Cardiac muscle cell (in vitro differentiated cells and primary cell): ENCODE measurements at regions not wholly inside any gene's neighbourhood (a gene's known extent, or its start where the extent isn't known, plus 50 kb on each side); places are given as distances from the start of the nearest gene placed in this dataset.

Source experiments
- DNase-seq, 2 donors: peaks; one replicate each; pipeline versions ENCODE4 v3.0.0 to v3.0.0-alpha.2; 2010 to 2017; ENCODE audit warnings: low read depth in 1 of 2, low spot score in 1 of 2
- H3K27ac ChIP-seq: fragments of 200-600 bp; sonication (generic); 2 replicates; pipeline ENCODE4 v1.5.1; 2016
- H3K27me3 ChIP-seq: fragments of 200-600 bp; sonication (generic); 2 replicates; pipeline ENCODE4 v1.6.0; 2016; ENCODE audit warnings: control low read depth
- H3K36me3 ChIP-seq: fragments of 200-600 bp; sonication (generic); 2 replicates; pipeline ENCODE4 v1.5.1; 2016; ENCODE audit warnings: control low read depth
- H3K4me1 ChIP-seq: fragments of 200-600 bp; sonication (generic); 2 replicates; pipeline ENCODE4 v1.8.1; 2017; ENCODE audit warnings: low read depth, mild to moderate bottlenecking, mixed run types
- H3K4me3 ChIP-seq: fragments of 200-600 bp; sonication (generic); 2 replicates; pipeline ENCODE4 v1.5.1; 2016; ENCODE audit warnings: mild to moderate bottlenecking
- H3K9me3 ChIP-seq: fragments of 200-600 bp; sonication (generic); 2 replicates; pipeline ENCODE4 v1.5.1; 2017; ENCODE audit warnings: low read depth, mild to moderate bottlenecking, control low read depth
- TF ChIP-seq, protein P1 (sequence below): IDR thresholded peaks from 2 replicates; pipeline ENCODE4 v1.5.1; 2012; ENCODE audit warnings: low read depth, mild to moderate bottlenecking, low read length

DNA sequence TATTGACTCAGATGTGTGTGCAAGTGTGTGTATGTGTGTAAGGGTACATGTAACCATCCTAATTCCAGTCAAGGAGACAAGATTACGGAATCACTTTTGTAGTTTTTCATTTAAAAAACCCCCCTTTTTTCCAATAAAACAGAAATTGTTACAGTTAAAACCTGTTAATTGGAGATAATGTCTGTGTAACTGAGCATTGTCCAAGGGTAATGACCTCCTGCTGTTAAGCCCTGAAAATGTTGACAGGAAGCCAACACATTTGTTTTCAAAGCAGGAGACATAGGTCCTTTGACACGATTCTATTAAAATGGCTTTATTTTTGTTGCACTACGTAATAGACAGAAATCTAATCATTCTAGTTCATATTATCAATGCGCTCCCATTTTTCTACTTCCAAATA lies 457.3 kb upstream of the ARRDC3 start:
- TF ChIP-seq, protein P1, sequence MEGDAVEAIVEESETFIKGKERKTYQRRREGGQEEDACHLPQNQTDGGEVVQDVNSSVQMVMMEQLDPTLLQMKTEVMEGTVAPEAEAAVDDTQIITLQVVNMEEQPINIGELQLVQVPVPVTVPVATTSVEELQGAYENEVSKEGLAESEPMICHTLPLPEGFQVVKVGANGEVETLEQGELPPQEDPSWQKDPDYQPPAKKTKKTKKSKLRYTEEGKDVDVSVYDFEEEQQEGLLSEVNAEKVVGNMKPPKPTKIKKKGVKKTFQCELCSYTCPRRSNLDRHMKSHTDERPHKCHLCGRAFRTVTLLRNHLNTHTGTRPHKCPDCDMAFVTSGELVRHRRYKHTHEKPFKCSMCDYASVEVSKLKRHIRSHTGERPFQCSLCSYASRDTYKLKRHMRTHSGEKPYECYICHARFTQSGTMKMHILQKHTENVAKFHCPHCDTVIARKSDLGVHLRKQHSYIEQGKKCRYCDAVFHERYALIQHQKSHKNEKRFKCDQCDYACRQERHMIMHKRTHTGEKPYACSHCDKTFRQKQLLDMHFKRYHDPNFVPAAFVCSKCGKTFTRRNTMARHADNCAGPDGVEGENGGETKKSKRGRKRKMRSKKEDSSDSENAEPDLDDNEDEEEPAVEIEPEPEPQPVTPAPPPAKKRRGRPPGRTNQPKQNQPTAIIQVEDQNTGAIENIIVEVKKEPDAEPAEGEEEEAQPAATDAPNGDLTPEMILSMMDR: no peak
- H3K27ac ChIP-seq: no peak overlapping the region

DNA sequence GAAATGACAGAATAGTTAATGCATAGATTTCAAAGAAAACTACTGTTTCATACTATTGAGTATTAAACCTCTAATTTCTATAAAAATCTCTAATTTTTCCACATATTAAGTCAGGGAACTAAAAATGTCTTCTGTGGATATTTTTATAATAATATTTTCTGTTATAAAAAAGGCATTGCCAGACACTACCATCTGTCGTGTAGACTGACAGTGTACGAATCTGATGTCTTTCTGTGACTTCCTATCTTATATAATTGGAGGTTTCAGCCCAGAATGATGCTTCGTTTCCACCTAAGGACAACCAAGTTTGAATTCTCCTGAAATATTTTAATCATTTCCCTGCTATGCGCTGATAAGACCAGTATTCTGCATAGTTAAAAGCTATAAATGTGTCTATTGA lies 456.6 kb upstream of the ARRDC3 start:
- Histone ChIP-seq H3K36me3 (no peaks in the 10 kb centered on the region), H3K27me3 (no peaks in the 10 kb centered on the region), H3K4me3 (no peak overlapping the region), H3K4me1 (no peaks in the 10 kb centered on the region), H3K9me3 (no peaks in the 10 kb centered on the region), H3K27ac (no peak overlapping the region)
- TF ChIP-seq, protein P1: no peak
- DNase-seq: no peak

More for the DNA sequence above, 457.3 kb upstream of the ARRDC3 start:
- Histone ChIP-seq H3K4me3 (no peak overlapping the region), H3K36me3 (no peaks in the 10 kb centered on the region), H3K27me3 (no peaks in the 10 kb centered on the region), H3K9me3 (no peaks in the 10 kb centered on the region), H3K4me1 (no peaks in the 10 kb centered on the region)
- no peak for DNase-seq

DNA sequence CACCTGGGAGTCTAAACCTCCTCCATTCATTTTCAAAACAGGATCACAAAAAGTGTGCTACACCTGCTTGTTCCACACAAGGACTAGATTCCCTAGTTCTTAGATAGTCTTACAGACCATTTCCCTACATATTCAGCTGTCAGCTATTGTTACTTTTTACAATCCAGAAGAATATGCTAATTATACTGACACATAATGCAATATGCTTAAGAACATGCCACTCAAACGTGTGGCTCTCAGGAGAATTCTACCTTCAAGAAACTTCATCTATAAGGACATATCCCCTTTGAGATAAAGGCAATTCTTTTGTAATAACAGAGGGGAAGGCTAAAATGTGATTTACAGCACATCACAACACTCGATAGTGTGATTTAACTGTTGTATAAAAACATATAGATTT lies 456.1 kb upstream of the ARRDC3 start:
- Histone ChIP-seq H3K36me3 (no peaks in the 10 kb centered on the region), H3K9me3 (no peaks in the 10 kb centered on the region), H3K4me1 (no peaks in the 10 kb centered on the region), H3K27ac (no peak overlapping the region), H3K27me3 (no peaks in the 10 kb centered on the region), H3K4me3 (no peak overlapping the region)
- TF ChIP-seq, protein P1: no peak
- DNase-seq: no peak

DNA sequence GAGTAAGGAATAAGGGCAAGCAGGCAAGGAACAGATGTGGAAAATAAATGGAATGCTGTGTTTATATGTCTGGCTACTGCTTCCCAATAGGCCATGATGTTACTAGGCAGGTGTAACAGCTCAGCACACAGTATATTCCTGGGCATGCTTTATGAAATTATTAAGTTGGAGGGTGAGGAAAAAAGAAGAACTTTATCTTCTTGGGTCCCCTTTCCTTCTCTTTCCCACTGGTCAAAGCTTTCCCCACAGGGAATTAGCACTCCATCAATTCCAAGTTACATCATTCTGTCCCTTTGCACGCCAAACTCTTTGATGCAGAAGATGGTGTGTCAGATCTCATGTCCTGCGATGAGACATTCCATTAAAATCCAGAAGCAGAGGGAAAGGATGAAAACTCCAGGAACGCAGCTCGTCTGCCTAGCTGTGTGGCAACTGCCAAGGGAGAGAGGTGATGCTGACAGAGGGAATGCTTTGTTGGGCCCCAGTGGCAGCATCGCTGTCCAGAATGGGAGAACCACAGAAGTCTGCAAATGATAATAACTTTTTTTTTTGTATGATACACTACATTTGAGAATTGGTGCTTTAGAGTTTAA lies 447.3 kb upstream of the ARRDC3 start:
- H3K36me3 ChIP-seq: no peaks in the 10 kb centered on the region
- no peak overlapping the region for H3K27ac ChIP-seq
- DNase-seq: no peak
- no peaks in the 10 kb centered on the region for H3K9me3 ChIP-seq
- H3K4me1 ChIP-seq: no peaks in the 10 kb centered on the region
- TF ChIP-seq, protein P1: no peak
- H3K4me3 ChIP-seq: no peak overlapping the region
- no peaks in the 10 kb centered on the region for H3K27me3 ChIP-seq

DNA sequence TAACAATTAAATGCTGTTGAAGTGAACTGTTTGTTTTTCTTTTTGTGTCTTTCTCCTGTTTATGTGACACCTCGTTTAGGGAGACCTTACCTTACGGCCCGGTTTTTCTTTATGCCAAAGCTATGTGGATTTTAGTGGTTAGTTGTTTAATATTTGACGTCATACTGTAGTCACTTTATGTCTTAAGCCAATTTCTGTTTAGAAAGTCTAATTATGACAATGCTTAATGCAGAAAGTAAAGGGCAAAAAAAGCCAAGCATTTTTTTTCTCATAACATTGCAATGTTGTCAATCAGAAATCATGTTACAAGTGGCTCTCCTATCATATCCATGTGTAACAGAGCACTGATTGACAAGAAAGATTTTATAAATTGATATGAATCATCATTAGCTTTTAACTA lies 442.5 kb upstream of the ARRDC3 start:
- H3K4me3 ChIP-seq: no peak overlapping the region
- no peak overlapping the region for H3K27ac ChIP-seq
- H3K9me3 ChIP-seq: no peaks in the 10 kb centered on the region
- no peaks in the 10 kb centered on the region for H3K4me1 ChIP-seq
- no peaks in the 10 kb centered on the region for H3K27me3 ChIP-seq
- H3K36me3 ChIP-seq: no peaks in the 10 kb centered on the region
- DNase-seq: no peak
- TF ChIP-seq, protein P1: no peak

DNA sequence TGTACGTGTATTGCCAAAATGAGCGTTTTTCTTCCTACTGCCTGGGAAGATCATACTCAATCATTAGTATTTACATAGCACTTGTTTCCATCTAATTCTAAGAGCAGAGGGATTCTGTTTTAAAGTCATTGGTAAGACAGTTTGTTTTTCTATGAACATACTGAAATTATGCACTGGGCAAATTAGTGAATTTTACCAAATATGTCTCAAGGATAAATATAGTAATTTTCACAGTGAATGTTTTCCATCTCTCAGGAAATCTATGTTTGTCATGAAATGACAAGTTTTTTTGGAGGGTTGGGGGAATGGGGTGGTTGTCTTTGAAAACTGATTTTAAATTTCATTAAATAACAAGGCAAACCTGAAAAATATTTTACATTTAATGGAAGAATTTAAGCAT lies 441.3 kb upstream of the ARRDC3 start:
- no peak for DNase-seq
- H3K4me1 ChIP-seq: no peaks in the 10 kb centered on the region
- TF ChIP-seq, protein P1: no peak
- no peak overlapping the region for H3K27ac ChIP-seq
- H3K36me3 ChIP-seq: no peaks in the 10 kb centered on the region
- H3K4me3 ChIP-seq: no peak overlapping the region
- H3K27me3 ChIP-seq: no peaks in the 10 kb centered on the region
- no peaks in the 10 kb centered on the region for H3K9me3 ChIP-seq
